ENCODE measurements at regions not wholly inside any gene's neighbourhood (a gene's known extent, or its start where the extent isn't known, plus 50 kb on each side); places are given as distances from the start of the nearest gene placed in this dataset.

GRCh38 chr20:47865451-47865850 lies 80.2 kb upstream of the SULF2 start:
- intact Hi-C loops (cut with DNase I, micrococcal nuclease), result no loop called here
- Histone ChIP-seq H3K4me3 (no peak overlapping the region), H3K4me1 (ENCODE audit: low read depth) (no peaks in the 10 kb centered on the region), H3K9me3 (no peaks in the 10 kb centered on the region), H3K36me3 (ENCODE audit: low read depth) (no peaks in the 10 kb centered on the region)
- DNase-seq, result no peak
- ATAC-seq, result no peak
- TF ChIP-seq CTCF (IDR thresholded peaks at IDR 0.05), result no peak

GRCh38 chr20:47863981-47864380 lies 78.7 kb upstream of the SULF2 start:
- ATAC-seq (no peak), DNase-seq (no peak)
- TF ChIP-seq CTCF (IDR thresholded peaks at IDR 0.05), result no peak
- H3K36me3 ChIP-seq (ENCODE audit: low read depth), result no peaks in the 10 kb centered on the region
- intact Hi-C loops (cut with DNase I, micrococcal nuclease), result no loop called here
- no peaks in the 10 kb centered on the region for H3K9me3 ChIP-seq
- no peak overlapping the region for H3K4me3 ChIP-seq
- no peaks in the 10 kb centered on the region for H3K4me1 ChIP-seq (ENCODE audit: low read depth)

GRCh38 chr20:47863315-47863965 lies 78.2 kb upstream of the SULF2 start:
- ATAC-seq, result no peak
- DNase-seq, result no peak
- H3K36me3 ChIP-seq (ENCODE audit: low read depth), result no peaks in the 10 kb centered on the region

GRCh38 chr20:47862574-47863240 lies 77.4 kb upstream of the SULF2 start:
- no peak for TF ChIP-seq CTCF (IDR thresholded peaks at IDR 0.05)
- Histone ChIP-seq H3K4me1 (ENCODE audit: low read depth) (no peaks in the 10 kb centered on the region), H3K4me3 (no peak overlapping the region), H3K9me3 (no peaks in the 10 kb centered on the region), H3K36me3 (ENCODE audit: low read depth) (no peaks in the 10 kb centered on the region)
- no peak for DNase-seq
- no peak for ATAC-seq
- intact Hi-C loops (cut with DNase I, micrococcal nuclease), result no loop called here

More at GRCh38 chr20:47863315-47863965, 78.2 kb upstream of the SULF2 start:
- no peak overlapping the region for H3K4me3 ChIP-seq
- intact Hi-C loops (cut with DNase I, micrococcal nuclease), result no loop called here
- no peak for TF ChIP-seq CTCF (IDR thresholded peaks at IDR 0.05)
- no peaks in the 10 kb centered on the region for H3K4me1 ChIP-seq (ENCODE audit: low read depth)
- H3K9me3 ChIP-seq, result no peaks in the 10 kb centered on the region

GRCh38 chr20:47861116-47861515 lies 75.8 kb upstream of the SULF2 start:
- no peak for DNase-seq
- intact Hi-C loops (cut with DNase I, micrococcal nuclease), result no loop called here
- no peak for ATAC-seq
- no peak overlapping the region for H3K4me3 ChIP-seq
- no peak for TF ChIP-seq CTCF (IDR thresholded peaks at IDR 0.05)
- H3K4me1 ChIP-seq (ENCODE audit: low read depth), result peaks cover 2% of the 10 kb centered on the region
- no peaks in the 10 kb centered on the region for H3K36me3 ChIP-seq (ENCODE audit: low read depth)
- no peaks in the 10 kb centered on the region for H3K9me3 ChIP-seq
